ENCODE measurements at regions not wholly inside any gene's neighbourhood (a gene's known extent, or its start where the extent isn't known, plus 50 kb on each side); places are given as distances from the start of the nearest gene placed in this dataset.

DNA sequence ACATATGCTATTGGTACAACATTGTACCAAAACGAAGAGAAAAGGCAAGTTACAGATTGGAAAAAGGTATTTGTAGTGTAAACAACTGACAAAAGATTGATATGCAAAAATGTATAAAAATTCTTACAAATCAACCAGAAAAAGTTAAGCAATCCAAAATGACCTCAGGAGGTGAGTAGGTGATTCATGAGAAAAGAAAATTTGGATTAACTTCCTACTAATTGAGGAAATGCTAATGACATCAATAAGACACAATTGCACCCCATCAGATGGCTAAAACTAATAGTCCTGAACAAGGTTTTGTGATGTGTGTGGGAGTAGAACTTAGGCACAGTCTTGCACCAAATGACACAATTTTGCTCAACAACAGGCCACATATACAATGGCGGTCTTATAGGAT, 129.3 kb downstream of the COPS8 start:
- Histone ChIP-seq H3K79me2 (ENCODE audit: insufficient read depth, low read length) (no peaks in the 10 kb centered on the region), H2AFZ (ENCODE audit: insufficient read depth, low read depth, low read length, poor library complexity, severe bottlenecking) (no peak overlapping the region), H3K27ac (ENCODE audit: low read depth in 1 of 2, low read length in 2 of 2) (no peak overlapping the region), H3K9ac (ENCODE audit: insufficient read depth, low read length, poor library complexity, severe bottlenecking) (no peak overlapping the region), H4K20me1 (ENCODE audit: insufficient read depth, low read length) (no peaks in the 10 kb centered on the region), H3K36me3 (replicated peaks in 1 of 2; ENCODE audit: control insufficient read depth in 1 of 2, insufficient read depth in 2 of 2, low read length in 2 of 2) (no peaks in the 10 kb centered on the region), H3K4me3 (replicated peaks in 1 of 3; ENCODE audit: low read depth in 2 of 3, low read length in 3 of 3) (no peak overlapping the region), H3K9me3 (replicated peaks in 1 of 2; ENCODE audit: control insufficient read depth in 1 of 2, insufficient read depth in 1 of 2, low read length in 2 of 2) (peaks cover 0 to 2% of the 10 kb centered on the region in 2 donors), H3K4me1 (ENCODE audit: control insufficient read depth in 1 of 2, insufficient read depth in 2 of 2, low read length in 2 of 2) (no peaks in the 10 kb centered on the region), H3K4me2 (replicated peaks; ENCODE audit: extremely low read depth, low read length, poor library complexity, severe bottlenecking) (no peak overlapping the region), H3K27me3 (ENCODE audit: control insufficient read depth in 2 of 2, insufficient read depth in 2 of 2, low read length in 2 of 2) (no peaks in the 10 kb centered on the region)
- Mint-ChIP-seq H3K27ac (no peak overlapping the region), H3K4me1 (no peaks in the 10 kb centered on the region), H3K9me3 (peaks cover 0 to 9% (median 5%) of the 10 kb centered on the region in 7 donors), H3K36me3 (no peaks in the 10 kb centered on the region), H3K27me3 (ENCODE audit: low read depth in 3 of 3) (peaks cover 3 to 9% (median 5%) of the 10 kb centered on the region in 3 donors), H3K4me3 (no peak overlapping the region)
- TF ChIP-seq, protein P1, sequence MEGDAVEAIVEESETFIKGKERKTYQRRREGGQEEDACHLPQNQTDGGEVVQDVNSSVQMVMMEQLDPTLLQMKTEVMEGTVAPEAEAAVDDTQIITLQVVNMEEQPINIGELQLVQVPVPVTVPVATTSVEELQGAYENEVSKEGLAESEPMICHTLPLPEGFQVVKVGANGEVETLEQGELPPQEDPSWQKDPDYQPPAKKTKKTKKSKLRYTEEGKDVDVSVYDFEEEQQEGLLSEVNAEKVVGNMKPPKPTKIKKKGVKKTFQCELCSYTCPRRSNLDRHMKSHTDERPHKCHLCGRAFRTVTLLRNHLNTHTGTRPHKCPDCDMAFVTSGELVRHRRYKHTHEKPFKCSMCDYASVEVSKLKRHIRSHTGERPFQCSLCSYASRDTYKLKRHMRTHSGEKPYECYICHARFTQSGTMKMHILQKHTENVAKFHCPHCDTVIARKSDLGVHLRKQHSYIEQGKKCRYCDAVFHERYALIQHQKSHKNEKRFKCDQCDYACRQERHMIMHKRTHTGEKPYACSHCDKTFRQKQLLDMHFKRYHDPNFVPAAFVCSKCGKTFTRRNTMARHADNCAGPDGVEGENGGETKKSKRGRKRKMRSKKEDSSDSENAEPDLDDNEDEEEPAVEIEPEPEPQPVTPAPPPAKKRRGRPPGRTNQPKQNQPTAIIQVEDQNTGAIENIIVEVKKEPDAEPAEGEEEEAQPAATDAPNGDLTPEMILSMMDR (IDR thresholded peaks at IDR 0.05) = no peak
- WGBS (ENCODE audit: insufficient coverage) = no CpG with 5 or more reads among the region's 2 CpGs
- DNase-seq = no peak
- intact Hi-C loops (cut with micrococcal nuclease) = no loop called here

DNA sequence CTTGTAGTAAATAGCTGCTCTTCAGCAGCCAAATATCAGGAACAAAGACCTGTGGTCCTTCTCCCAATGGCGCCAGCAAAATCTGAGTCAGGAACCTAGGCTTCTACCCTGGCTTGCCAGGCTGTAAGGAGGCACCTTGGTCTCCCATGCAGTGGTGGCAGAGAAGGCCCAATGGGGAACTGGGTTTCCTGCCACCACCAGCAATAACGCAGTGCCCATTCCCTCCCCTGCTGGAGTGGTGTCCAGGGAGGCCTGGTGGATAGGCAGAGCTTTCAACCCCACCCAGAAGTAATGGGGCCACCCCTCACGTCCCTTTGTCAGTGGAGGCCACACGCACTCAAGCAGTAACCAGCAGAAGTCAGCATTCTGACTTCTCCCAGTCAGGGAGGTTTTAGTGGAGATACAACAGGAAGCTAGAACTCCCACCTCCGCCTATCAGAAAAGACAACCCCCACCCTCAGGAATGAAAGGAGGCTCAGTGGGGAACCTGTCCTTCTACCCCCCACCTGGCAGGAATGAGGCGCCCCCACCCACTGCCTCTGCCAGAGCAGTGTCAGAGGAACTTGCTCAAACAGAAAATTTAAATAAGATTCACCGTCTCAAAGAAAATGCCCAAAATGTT, 132.4 kb downstream of the COPS8 start:
- H3K4me3 Mint-ChIP-seq = no peak overlapping the region
- TF ChIP-seq, protein P1 (IDR thresholded peaks at IDR 0.05) = no peak
- no peak overlapping the region for H3K4me2 ChIP-seq (replicated peaks; ENCODE audit: extremely low read depth, low read length, poor library complexity, severe bottlenecking)
- no peaks in the 10 kb centered on the region for H3K36me3 ChIP-seq (replicated peaks in 1 of 2; ENCODE audit: control insufficient read depth in 1 of 2, insufficient read depth in 2 of 2, low read length in 2 of 2)
- WGBS (ENCODE audit: insufficient coverage) = 91% methylated on average over 4 of the region's 7 CpGs
- peaks cover 0 to 4% of the 10 kb centered on the region in 2 donors for H3K27me3 ChIP-seq (ENCODE audit: control insufficient read depth in 2 of 2, insufficient read depth in 2 of 2, low read length in 2 of 2)
- H3K9me3 ChIP-seq (replicated peaks in 1 of 2; ENCODE audit: control insufficient read depth in 1 of 2, insufficient read depth in 1 of 2, low read length in 2 of 2) = peaks cover 0 to 2% of the 10 kb centered on the region in 2 donors
- no peaks in the 10 kb centered on the region for H3K79me2 ChIP-seq (ENCODE audit: insufficient read depth, low read length)
- intact Hi-C loops (cut with micrococcal nuclease) = no loop called here
- H3K9me3 Mint-ChIP-seq = peaks cover 0 to 9% (median 5%) of the 10 kb centered on the region in 7 donors
- no peaks in the 10 kb centered on the region for H4K20me1 ChIP-seq (ENCODE audit: insufficient read depth, low read length)
- H3K9ac ChIP-seq (ENCODE audit: insufficient read depth, low read length, poor library complexity, severe bottlenecking) = no peak overlapping the region
- no peak overlapping the region for H3K27ac ChIP-seq (ENCODE audit: low read depth in 1 of 2, low read length in 2 of 2)
- H3K27me3 Mint-ChIP-seq (ENCODE audit: low read depth in 3 of 3) = peaks cover 10 to 19% (median 14%) of the 10 kb centered on the region in 3 donors
- no peaks in the 10 kb centered on the region for H3K36me3 Mint-ChIP-seq
- peak overlapping the region in 1 of 7 donors; percentile 33 for H3K27ac Mint-ChIP-seq
- no peaks in the 10 kb centered on the region for H3K4me1 ChIP-seq (ENCODE audit: control insufficient read depth in 1 of 2, insufficient read depth in 2 of 2, low read length in 2 of 2)
- no peak overlapping the region for H3K4me3 ChIP-seq (replicated peaks in 1 of 3; ENCODE audit: low read depth in 2 of 3, low read length in 3 of 3)
- no peaks in the 10 kb centered on the region for H3K4me1 Mint-ChIP-seq
- no peak overlapping the region for H2AFZ ChIP-seq (ENCODE audit: insufficient read depth, low read depth, low read length, poor library complexity, severe bottlenecking)
- no peak for DNase-seq
